ENCODE measurements at regions not wholly inside any gene's neighbourhood (a gene's known extent, or its start where the extent isn't known, plus 50 kb on each side); places are given as distances from the start of the nearest gene placed in this dataset.
"Not testable (repeated sequence)": the region's sequence is repeated elsewhere in the genome, so short reads cannot be mapped to it uniquely, and the experiment has no call there.

GRCh38 chr2:77866661-77867060, 344.5 kb upstream of the LRRTM4 start:
- DNase-seq, result no peak
- Mint-ChIP-seq H3K27me3 (no peaks in the 10 kb centered on the region), H3K4me3 (no peak overlapping the region), H3K27ac (no peak overlapping the region), H3K9me3 (peaks cover 0 to 12% of the 10 kb centered on the region in 2 donors), H3K4me1 (no peaks in the 10 kb centered on the region)
- ATAC-seq, result no peak

GRCh38 chr2:77867146-77867545, 345.0 kb upstream of the LRRTM4 start:
- ATAC-seq (no peak), DNase-seq (no peak)
- Mint-ChIP-seq H3K27ac (no peak overlapping the region), H3K27me3 (no peaks in the 10 kb centered on the region), H3K4me1 (no peaks in the 10 kb centered on the region), H3K9me3 (peaks cover 5 to 16% of the 10 kb centered on the region in 2 donors), H3K4me3 (no peak overlapping the region)

GRCh38 chr2:77873506-77873905, 351.3 kb upstream of the LRRTM4 start:
- H3K27me3 Mint-ChIP-seq, result no peaks in the 10 kb centered on the region
- H3K9me3 Mint-ChIP-seq, result peaks cover 17 to 19% of the 10 kb centered on the region in 2 donors
- H3K27ac Mint-ChIP-seq, result no peak overlapping the region
- H3K4me1 Mint-ChIP-seq, result no peaks in the 10 kb centered on the region
- DNase-seq (no peak), ATAC-seq (no peak)
- H3K4me3 Mint-ChIP-seq, result no peak overlapping the region

DNA sequence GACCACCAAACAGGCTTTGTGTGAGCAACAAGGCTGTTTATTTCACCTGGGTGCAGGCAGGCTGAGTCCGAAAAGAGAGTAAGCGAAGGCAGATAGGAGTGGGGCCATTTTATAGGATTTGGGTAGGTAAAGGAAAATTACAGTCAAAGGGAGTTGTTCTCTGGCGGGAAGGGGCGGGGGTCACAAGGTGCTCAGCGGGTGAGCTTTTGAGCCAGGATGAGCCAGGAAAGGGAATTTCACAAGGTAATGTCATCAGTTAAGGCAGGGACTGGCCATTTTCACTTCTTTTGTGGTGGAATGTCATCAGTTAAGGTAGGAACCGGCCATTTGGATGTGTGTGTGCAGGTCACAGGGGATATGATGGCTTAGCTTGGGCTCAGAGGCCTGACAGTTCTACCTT, 378.0 kb upstream of the LRRTM4 start:
- peaks cover 17 to 18% of the 10 kb centered on the region in 2 donors for H3K9me3 Mint-ChIP-seq
- DNase-seq, H3K27me3 Mint-ChIP-seq, H3K4me3 Mint-ChIP-seq, H3K27ac Mint-ChIP-seq, ATAC-seq, H3K4me1 Mint-ChIP-seq: not testable (repeated sequence)

GRCh38 chr2:77910136-77910535, 388.0 kb upstream of the LRRTM4 start:
- Mint-ChIP-seq H3K27ac (no peak overlapping the region), H3K4me3 (no peak overlapping the region), H3K4me1 (no peaks in the 10 kb centered on the region), H3K9me3 (peaks cover 8 to 21% of the 10 kb centered on the region in 2 donors), H3K27me3 (no peaks in the 10 kb centered on the region)
- no peak for DNase-seq
- no peak for ATAC-seq

DNA sequence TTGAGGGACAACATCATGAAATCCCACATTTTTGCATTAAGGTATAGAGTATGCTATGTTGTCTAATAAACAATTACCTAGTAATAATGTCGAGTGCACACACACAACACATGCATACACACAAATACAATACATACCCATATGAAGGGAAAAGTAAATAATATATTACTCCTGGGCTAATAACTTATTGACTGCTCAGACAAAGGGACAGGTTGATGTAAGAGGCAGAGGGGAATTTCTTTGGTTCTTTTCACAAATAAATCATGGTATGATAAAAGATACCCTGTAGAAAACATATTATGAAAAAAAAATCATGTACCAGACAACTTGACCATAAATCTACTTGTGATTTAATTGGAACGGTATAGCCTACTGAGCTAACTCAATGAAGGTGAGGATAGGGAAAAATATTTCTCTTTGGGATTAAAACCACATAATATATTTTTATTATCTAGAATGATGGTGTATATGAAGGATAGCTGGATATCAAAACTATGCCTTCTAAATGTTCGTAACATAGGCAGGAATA, 398.7 kb upstream of the LRRTM4 start:
- Mint-ChIP-seq H3K4me1 (no peaks in the 10 kb centered on the region), H3K9me3 (peaks cover 10 to 12% of the 10 kb centered on the region in 2 donors), H3K27ac (no peak overlapping the region), H3K4me3 (no peak overlapping the region), H3K27me3 (no peaks in the 10 kb centered on the region)
- DNase-seq (no peak), ATAC-seq (no peak)

DNA sequence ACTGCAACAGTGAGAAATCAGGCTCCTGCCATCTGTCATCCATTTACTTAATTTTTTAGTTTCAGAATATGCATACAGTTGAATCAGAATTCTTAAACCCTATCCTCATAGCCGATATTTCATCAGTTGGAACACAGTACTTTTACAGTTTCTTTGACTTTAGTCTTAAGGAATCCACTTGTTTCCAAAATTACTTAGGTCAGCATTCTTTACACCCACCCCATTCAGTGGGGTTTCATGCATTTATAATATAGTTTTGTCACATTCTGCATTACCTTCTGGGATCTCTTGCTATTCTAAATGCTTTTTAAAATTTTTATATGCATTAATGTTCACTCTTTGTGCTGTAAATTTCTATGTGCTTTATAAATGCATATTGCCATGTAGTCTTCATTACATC, 400.4 kb upstream of the LRRTM4 start:
- H3K4me1 Mint-ChIP-seq, result no peaks in the 10 kb centered on the region
- H3K9me3 Mint-ChIP-seq, result peaks cover 6 to 10% of the 10 kb centered on the region in 2 donors
- no peak overlapping the region for H3K27ac Mint-ChIP-seq
- no peak for DNase-seq
- no peaks in the 10 kb centered on the region for H3K27me3 Mint-ChIP-seq
- H3K4me3 Mint-ChIP-seq, result no peak overlapping the region
- ATAC-seq, result no peak

GRCh38 chr2:77937366-77937765, 415.2 kb upstream of the LRRTM4 start:
- H3K4me1 Mint-ChIP-seq, result no peaks in the 10 kb centered on the region
- DNase-seq, result no peak
- no peaks in the 10 kb centered on the region for H3K27me3 Mint-ChIP-seq
- H3K4me3 Mint-ChIP-seq, result no peak overlapping the region
- peaks cover 0 to 6% of the 10 kb centered on the region in 2 donors for H3K9me3 Mint-ChIP-seq
- H3K27ac Mint-ChIP-seq, result no peak overlapping the region
- ATAC-seq, result no peak

DNA sequence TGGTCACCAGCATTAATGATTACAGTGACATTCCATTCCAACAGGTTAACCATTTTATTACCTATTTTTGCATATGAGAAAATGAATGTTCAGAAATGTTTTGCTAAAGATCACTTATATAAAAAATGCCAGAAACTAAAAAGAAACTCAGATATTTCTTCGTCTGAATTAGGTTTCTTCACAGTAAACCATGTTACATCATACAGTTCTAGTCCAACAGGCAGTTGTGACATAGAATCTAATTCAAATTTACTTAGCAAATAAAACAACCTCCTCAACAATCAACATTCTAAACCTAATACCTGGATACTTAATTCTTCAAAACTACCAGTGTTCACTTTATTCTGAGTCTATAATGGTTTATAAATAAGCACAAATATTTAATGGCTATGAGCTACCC, 416.3 kb upstream of the LRRTM4 start:
- Mint-ChIP-seq H3K4me3 (no peak overlapping the region), H3K27me3 (no peaks in the 10 kb centered on the region), H3K27ac (no peak overlapping the region), H3K9me3 (peaks cover 5 to 10% of the 10 kb centered on the region in 2 donors), H3K4me1 (no peaks in the 10 kb centered on the region)
- ATAC-seq (no peak), DNase-seq (no peak)

- Mint-ChIP-seq H3K9me3 (peaks cover 7 to 19% of the 10 kb centered on the region in 2 donors), H3K27me3 (no peaks in the 10 kb centered on the region), H3K27ac (no peak overlapping the region), H3K4me1 (no peaks in the 10 kb centered on the region), H3K4me3 (no peak overlapping the region)
- no peak for DNase-seq
- no peak for ATAC-seq
Observed at GRCh38 chr2:77939370-77939769, 417.2 kb upstream of the LRRTM4 start.

DNA sequence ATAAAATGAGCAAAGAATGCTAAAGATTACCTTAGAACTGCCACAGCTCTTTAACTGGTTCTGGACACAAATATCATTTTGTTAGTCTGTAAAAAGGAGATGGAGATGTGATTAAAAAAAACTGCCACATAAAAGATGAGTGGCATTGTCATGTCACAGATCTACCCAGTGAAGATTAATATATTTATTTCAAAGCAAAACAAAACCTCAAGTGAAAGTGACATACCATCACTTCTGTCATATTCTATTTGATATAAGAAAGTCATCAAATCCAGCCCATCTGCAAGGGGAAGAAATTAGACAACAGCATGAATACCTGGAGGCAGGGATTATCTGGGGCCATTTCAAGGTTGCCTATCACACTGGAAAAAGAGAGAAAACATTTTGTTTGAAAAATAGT, 417.6 kb upstream of the LRRTM4 start:
- H3K4me3 Mint-ChIP-seq, result no peak overlapping the region
- no peaks in the 10 kb centered on the region for H3K27me3 Mint-ChIP-seq
- no peaks in the 10 kb centered on the region for H3K4me1 Mint-ChIP-seq
- DNase-seq, result no peak
- H3K9me3 Mint-ChIP-seq, result peaks cover 11 to 23% of the 10 kb centered on the region in 2 donors
- ATAC-seq, result no peak
- H3K27ac Mint-ChIP-seq, result no peak overlapping the region

- ATAC-seq (no peak), DNase-seq (no peak)
- Mint-ChIP-seq H3K9me3 (peaks cover 0 to 36% of the 10 kb centered on the region in 2 donors), H3K4me1 (no peaks in the 10 kb centered on the region), H3K4me3 (no peak overlapping the region), H3K27me3 (no peaks in the 10 kb centered on the region), H3K27ac (no peak overlapping the region)
Observed at GRCh38 chr2:77954931-77955330, 432.8 kb upstream of the LRRTM4 start.

DNA sequence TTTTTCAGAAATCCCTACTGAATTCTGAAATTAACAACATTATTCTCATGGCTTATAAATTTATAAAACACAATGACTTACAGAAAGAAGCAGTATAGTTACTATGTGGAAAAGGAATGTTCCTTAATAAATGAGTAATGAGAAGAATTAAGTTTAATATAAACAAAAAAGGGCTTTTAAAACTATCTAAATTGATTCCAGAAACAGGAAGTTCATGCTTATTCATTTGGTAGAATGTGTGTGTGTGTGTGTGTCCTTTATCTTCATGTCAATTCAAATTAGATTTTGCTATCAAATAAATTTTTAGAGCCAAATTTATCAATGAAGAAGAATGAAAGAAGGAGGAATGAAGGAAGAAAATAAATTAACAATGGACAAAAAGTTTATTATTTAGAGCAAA, 440.8 kb upstream of the LRRTM4 start:
- no peak overlapping the region for H3K27ac Mint-ChIP-seq
- H3K9me3 Mint-ChIP-seq, result peaks cover 17 to 44% of the 10 kb centered on the region in 2 donors
- H3K4me3 Mint-ChIP-seq, result no peak overlapping the region
- ATAC-seq (no peak), DNase-seq (no peak)
- no peaks in the 10 kb centered on the region for H3K4me1 Mint-ChIP-seq
- H3K27me3 Mint-ChIP-seq, result no peaks in the 10 kb centered on the region

DNA sequence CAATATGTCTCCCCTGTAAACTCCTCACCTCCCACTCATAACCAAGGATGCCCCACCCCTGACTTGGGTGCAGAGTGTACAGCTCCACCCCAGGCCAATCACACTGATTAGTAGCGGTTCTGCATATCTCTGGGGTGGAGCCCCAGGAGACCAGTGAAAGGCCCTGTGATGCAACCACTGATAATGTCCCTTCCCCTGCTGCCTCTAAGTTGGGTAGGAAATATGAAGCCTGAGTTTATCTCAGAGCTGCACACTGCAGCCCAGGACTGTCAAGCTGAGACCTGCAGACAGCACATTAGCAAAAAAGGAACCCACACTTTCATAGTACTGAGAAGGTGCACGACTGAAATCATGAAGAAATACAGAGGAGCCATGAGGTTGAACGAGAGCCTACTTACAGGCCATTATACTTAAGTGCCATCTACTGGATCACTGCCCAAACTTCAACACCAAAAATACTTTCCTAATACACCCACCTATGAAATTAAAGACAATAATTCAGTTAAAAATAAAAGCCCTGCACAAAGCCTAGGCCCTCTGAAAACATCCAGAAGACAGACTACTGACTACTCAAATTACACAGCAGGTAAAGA, 455.4 kb upstream of the LRRTM4 start:
- H3K27ac Mint-ChIP-seq, result no peak overlapping the region
- no peaks in the 10 kb centered on the region for H3K27me3 Mint-ChIP-seq
- H3K9me3 Mint-ChIP-seq, result peaks cover 24 to 30% of the 10 kb centered on the region in 2 donors
- DNase-seq, result no peak
- ATAC-seq, result no peak
- H3K4me1 Mint-ChIP-seq, result no peaks in the 10 kb centered on the region
- no peak overlapping the region for H3K4me3 Mint-ChIP-seq

- no peaks in the 10 kb centered on the region for H3K27me3 Mint-ChIP-seq
- no peak overlapping the region for H3K27ac Mint-ChIP-seq
- ATAC-seq (no peak), DNase-seq (no peak)
- no peak overlapping the region for H3K4me3 Mint-ChIP-seq
- H3K4me1 Mint-ChIP-seq, result no peaks in the 10 kb centered on the region
- H3K9me3 Mint-ChIP-seq, result no peaks in the 10 kb centered on the region
Observed at GRCh38 chr2:77995161-77995560, 473.0 kb upstream of the LRRTM4 start.

DNA sequence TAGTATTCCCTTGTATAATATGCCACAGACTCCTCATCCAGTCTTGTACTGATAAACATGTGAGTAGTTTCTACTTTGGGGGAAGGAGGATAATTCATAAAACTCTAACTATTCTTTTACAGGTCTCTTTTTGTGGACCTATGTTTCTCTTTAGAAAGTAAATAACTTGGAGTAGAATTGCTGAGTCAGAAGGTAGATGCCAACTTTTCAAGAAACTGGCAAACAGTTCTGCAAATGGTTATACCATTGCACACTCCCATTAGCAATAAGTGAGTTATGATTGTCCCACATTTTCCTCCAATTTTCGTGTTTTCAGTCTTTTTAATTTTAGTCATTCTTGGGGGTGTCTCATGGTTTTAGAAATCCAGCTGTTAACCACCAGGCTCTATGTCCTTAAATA, 477.2 kb upstream of the LRRTM4 start:
- Mint-ChIP-seq H3K9me3 (no peaks in the 10 kb centered on the region), H3K27ac (no peak overlapping the region), H3K27me3 (no peaks in the 10 kb centered on the region), H3K4me3 (no peak overlapping the region), H3K4me1 (no peaks in the 10 kb centered on the region)
- ATAC-seq (no peak), DNase-seq (no peak)

DNA sequence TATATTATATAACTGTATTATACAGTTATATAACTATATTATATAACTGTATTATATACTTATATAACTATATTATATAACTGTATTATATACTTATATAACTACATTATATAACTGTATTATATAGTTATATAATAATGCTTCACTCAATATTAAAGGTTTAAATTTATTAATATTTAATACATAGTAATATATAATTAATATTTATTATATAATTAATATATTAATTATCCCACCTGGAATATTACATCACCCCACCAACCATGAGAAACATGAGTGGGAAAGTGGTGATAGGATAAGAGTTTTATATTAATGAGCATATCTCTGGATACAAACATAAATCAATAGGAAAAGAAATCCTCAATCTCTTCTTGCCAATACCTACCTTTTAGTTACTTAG, 487.1 kb upstream of the LRRTM4 start:
- peaks cover 11 to 29% of the 10 kb centered on the region in 2 donors for H3K9me3 Mint-ChIP-seq
- no peak for ATAC-seq
- DNase-seq, result no peak
- H3K27ac Mint-ChIP-seq, result no peak overlapping the region
- H3K4me1 Mint-ChIP-seq, result no peaks in the 10 kb centered on the region
- H3K4me3 Mint-ChIP-seq, result no peak overlapping the region
- no peaks in the 10 kb centered on the region for H3K27me3 Mint-ChIP-seq
